ENCODE measurements at regions not wholly inside any gene's neighbourhood (a gene's known extent, or its start where the extent isn't known, plus 50 kb on each side); places are given as distances from the start of the nearest gene placed in this dataset.

- no peak for TF ChIP-seq CTCF (IDR thresholded peaks at IDR 0.05 in 4 of 5, conservative IDR thresholded peaks at IDR 0.05 in 1 of 5)
- TF ChIP-seq POLR2A (IDR thresholded peaks at IDR 0.05): no peak
These were observed 804.5 kb downstream of the TDRD15 start for GRCh38 chr2:21928292-21928691.

Measured in gastrocnemius medialis (tissue), 4 donors.